ENCODE measurements at regions not wholly inside any gene's neighbourhood (a gene's known extent, or its start where the extent isn't known, plus 50 kb on each side); places are given as distances from the start of the nearest gene placed in this dataset.

DNA sequence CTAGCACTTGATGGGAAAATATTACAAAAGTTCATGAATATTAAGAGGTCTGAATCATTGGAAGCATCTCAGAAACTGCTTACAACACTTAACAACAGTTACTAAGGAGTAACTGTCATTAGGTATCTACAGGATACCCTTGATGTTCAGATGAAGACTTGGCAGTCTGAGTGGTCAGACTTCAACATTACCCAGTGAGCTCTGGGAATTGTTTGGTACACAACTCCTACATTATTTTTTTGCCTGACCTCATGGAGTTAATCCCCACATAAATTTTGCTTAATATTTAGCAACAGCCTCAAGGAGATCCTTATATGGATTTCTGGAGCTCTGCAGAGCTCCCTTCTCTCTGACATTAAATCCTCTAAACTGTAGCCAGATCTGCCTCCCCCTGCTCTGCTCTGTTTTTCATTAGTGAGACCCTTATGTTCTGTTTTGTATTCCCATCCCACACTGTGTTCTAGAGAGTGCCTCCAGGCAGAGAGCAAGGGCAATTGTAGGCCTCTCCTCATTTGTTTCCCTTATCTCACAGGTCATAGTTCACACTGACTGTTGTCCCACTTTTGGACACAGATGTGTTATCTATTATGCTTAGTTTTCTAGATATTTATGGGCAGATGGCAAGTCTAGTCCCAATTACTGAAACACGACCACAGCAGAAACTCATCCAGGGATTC, 368.8 kb downstream of the GASK1B start:
- no peak overlapping the region for H2AFZ ChIP-seq (ENCODE audit: low read length, unreplicated experiment)
- no peaks in the 10 kb centered on the region for H3K36me3 ChIP-seq (ENCODE audit: insufficient read depth, low read length)
- H3K27me3 ChIP-seq (ENCODE audit: insufficient read depth, low read length) = no peaks in the 10 kb centered on the region
- H3K27ac ChIP-seq (ENCODE audit: low read depth, low read length) = no peak overlapping the region
- no peaks in the 10 kb centered on the region for H3K4me1 ChIP-seq (ENCODE audit: control insufficient read depth, insufficient read depth, low read length, unreplicated experiment)
- no peak overlapping the region for H3K4me3 ChIP-seq (ENCODE audit: low read depth, low read length)
- H3K79me2 ChIP-seq (ENCODE audit: control insufficient read depth, insufficient read depth, low read length, unreplicated experiment) = no peaks in the 10 kb centered on the region

GRCh38 chr4:157803421-157803820, 369.4 kb downstream of the GASK1B start:
- Histone ChIP-seq H3K27ac (ENCODE audit: low read depth, low read length) (no peak overlapping the region), H3K4me1 (ENCODE audit: control insufficient read depth, insufficient read depth, low read length, unreplicated experiment) (no peaks in the 10 kb centered on the region), H3K36me3 (ENCODE audit: insufficient read depth, low read length) (no peaks in the 10 kb centered on the region), H3K4me3 (ENCODE audit: low read depth, low read length) (no peak overlapping the region), H3K27me3 (ENCODE audit: insufficient read depth, low read length) (no peaks in the 10 kb centered on the region), H2AFZ (ENCODE audit: low read length, unreplicated experiment) (no peak overlapping the region), H3K79me2 (ENCODE audit: control insufficient read depth, insufficient read depth, low read length, unreplicated experiment) (no peaks in the 10 kb centered on the region)

GRCh38 chr4:157795495-157795894, 377.3 kb downstream of the GASK1B start:
- H3K27me3 ChIP-seq (ENCODE audit: insufficient read depth, low read length) = no peaks in the 10 kb centered on the region; the same call in 1 of the 2 replicates
- H3K79me2 ChIP-seq (ENCODE audit: control insufficient read depth, insufficient read depth, low read length, unreplicated experiment) = no peaks in the 10 kb centered on the region
- H2AFZ ChIP-seq (ENCODE audit: low read length, unreplicated experiment) = no peak overlapping the region
- H3K27ac ChIP-seq (ENCODE audit: low read depth, low read length) = no peak overlapping the region
- H3K4me3 ChIP-seq (ENCODE audit: low read depth, low read length) = no peak overlapping the region
- no peaks in the 10 kb centered on the region for H3K36me3 ChIP-seq (ENCODE audit: insufficient read depth, low read length)
- no peaks in the 10 kb centered on the region for H3K4me1 ChIP-seq (ENCODE audit: control insufficient read depth, insufficient read depth, low read length, unreplicated experiment)

DNA sequence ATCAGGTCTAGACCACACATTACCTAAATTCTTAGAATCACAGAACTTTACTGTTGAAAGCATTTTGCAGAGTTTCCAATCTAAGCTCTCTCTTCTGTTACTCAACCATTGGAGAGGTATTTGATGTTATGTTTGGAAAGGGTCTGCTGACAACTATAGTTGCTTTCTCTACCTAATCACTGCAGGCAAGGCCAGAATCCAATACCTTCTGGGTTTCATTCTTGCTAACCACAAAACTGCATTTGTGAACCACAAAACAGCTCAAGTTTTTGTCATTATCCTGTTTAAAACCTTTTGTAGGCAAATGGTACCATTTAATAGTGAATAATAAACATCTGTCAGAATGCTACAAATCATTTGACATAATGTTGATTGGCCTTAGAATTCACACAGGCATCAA, 380.1 kb downstream of the GASK1B start:
- no peaks in the 10 kb centered on the region for H3K79me2 ChIP-seq (ENCODE audit: control insufficient read depth, insufficient read depth, low read length, unreplicated experiment)
- H3K27ac ChIP-seq (ENCODE audit: low read depth, low read length) = no peak overlapping the region
- no peaks in the 10 kb centered on the region for H3K4me1 ChIP-seq (ENCODE audit: control insufficient read depth, insufficient read depth, low read length, unreplicated experiment)
- no peak overlapping the region for H3K4me3 ChIP-seq (ENCODE audit: low read depth, low read length)
- H3K36me3 ChIP-seq (ENCODE audit: insufficient read depth, low read length) = no peaks in the 10 kb centered on the region
- H3K27me3 ChIP-seq (ENCODE audit: insufficient read depth, low read length) = no peaks in the 10 kb centered on the region; the same call in 1 of the 2 replicates
- no peak overlapping the region for H2AFZ ChIP-seq (ENCODE audit: low read length, unreplicated experiment)

DNA sequence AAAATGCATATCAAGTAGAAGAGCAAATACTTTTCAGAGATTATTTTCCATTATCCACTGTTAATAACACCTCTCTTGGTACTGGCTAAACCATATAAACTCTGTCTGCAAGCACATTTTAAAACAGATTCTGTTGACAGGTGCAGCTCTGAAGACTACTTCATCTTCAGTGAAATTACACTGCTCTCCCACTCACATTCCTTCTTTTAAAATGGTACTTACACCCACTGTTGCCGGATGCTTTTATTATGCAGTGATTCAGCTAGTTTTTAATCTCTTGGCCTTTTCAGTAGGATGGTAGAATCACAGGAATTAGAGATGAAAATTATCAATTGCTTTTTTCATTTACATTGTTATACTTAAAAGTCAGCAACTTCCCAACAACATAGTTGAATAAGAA, 381.6 kb downstream of the GASK1B start:
- H3K4me1 ChIP-seq (ENCODE audit: control insufficient read depth, insufficient read depth, low read length, unreplicated experiment) = no peaks in the 10 kb centered on the region
- no peak overlapping the region for H3K4me3 ChIP-seq (ENCODE audit: low read depth, low read length)
- H3K36me3 ChIP-seq (ENCODE audit: insufficient read depth, low read length) = no peaks in the 10 kb centered on the region
- H3K27me3 ChIP-seq (ENCODE audit: insufficient read depth, low read length) = no peaks in the 10 kb centered on the region; the same call in 1 of the 2 replicates
- no peak overlapping the region for H2AFZ ChIP-seq (ENCODE audit: low read length, unreplicated experiment)
- no peak overlapping the region for H3K27ac ChIP-seq (ENCODE audit: low read depth, low read length)
- no peaks in the 10 kb centered on the region for H3K79me2 ChIP-seq (ENCODE audit: control insufficient read depth, insufficient read depth, low read length, unreplicated experiment)

- Histone ChIP-seq H2AFZ (ENCODE audit: low read length, unreplicated experiment) (no peak overlapping the region), H3K4me3 (ENCODE audit: low read depth, low read length) (no peak overlapping the region), H3K27me3 (ENCODE audit: insufficient read depth, low read length) (no peaks in the 10 kb centered on the region), H3K27ac (ENCODE audit: low read depth, low read length) (no peak overlapping the region), H3K36me3 (ENCODE audit: insufficient read depth, low read length) (no peaks in the 10 kb centered on the region), H3K4me1 (ENCODE audit: control insufficient read depth, insufficient read depth, low read length, unreplicated experiment) (no peaks in the 10 kb centered on the region), H3K79me2 (ENCODE audit: control insufficient read depth, insufficient read depth, low read length, unreplicated experiment) (no peaks in the 10 kb centered on the region)
These were observed 385.2 kb downstream of the GASK1B start for GRCh38 chr4:157787618-157788017.

- H3K4me3 ChIP-seq (ENCODE audit: low read depth, low read length) = no peak overlapping the region
- H3K4me1 ChIP-seq (ENCODE audit: control insufficient read depth, insufficient read depth, low read length, unreplicated experiment) = no peaks in the 10 kb centered on the region
- H3K36me3 ChIP-seq (ENCODE audit: insufficient read depth, low read length) = no peaks in the 10 kb centered on the region
- no peak overlapping the region for H3K27ac ChIP-seq (ENCODE audit: low read depth, low read length)
- H2AFZ ChIP-seq (ENCODE audit: low read length, unreplicated experiment) = no peak overlapping the region
- no peaks in the 10 kb centered on the region for H3K79me2 ChIP-seq (ENCODE audit: control insufficient read depth, insufficient read depth, low read length, unreplicated experiment)
- H3K27me3 ChIP-seq (ENCODE audit: insufficient read depth, low read length) = no peaks in the 10 kb centered on the region
These were observed 391.5 kb downstream of the GASK1B start for GRCh38 chr4:157781361-157781760.

GRCh38 chr4:157779081-157779480, 393.7 kb downstream of the GASK1B start:
- no peaks in the 10 kb centered on the region for H3K4me1 ChIP-seq (ENCODE audit: control insufficient read depth, insufficient read depth, low read length, unreplicated experiment)
- no peak overlapping the region for H2AFZ ChIP-seq (ENCODE audit: low read length, unreplicated experiment)
- H3K79me2 ChIP-seq (ENCODE audit: control insufficient read depth, insufficient read depth, low read length, unreplicated experiment) = no peaks in the 10 kb centered on the region
- no peaks in the 10 kb centered on the region for H3K36me3 ChIP-seq (ENCODE audit: insufficient read depth, low read length)
- no peak overlapping the region for H3K27ac ChIP-seq (ENCODE audit: low read depth, low read length)
- no peaks in the 10 kb centered on the region for H3K27me3 ChIP-seq (ENCODE audit: insufficient read depth, low read length)
- no peak overlapping the region for H3K4me3 ChIP-seq (ENCODE audit: low read depth, low read length)

- no peaks in the 10 kb centered on the region for H3K79me2 ChIP-seq (ENCODE audit: control insufficient read depth, insufficient read depth, low read length, unreplicated experiment)
- H3K27me3 ChIP-seq (ENCODE audit: insufficient read depth, low read length) = no peaks in the 10 kb centered on the region
- no peaks in the 10 kb centered on the region for H3K36me3 ChIP-seq (ENCODE audit: insufficient read depth, low read length)
- no peak overlapping the region for H2AFZ ChIP-seq (ENCODE audit: low read length, unreplicated experiment)
- no peak overlapping the region for H3K27ac ChIP-seq (ENCODE audit: low read depth, low read length)
- no peak overlapping the region for H3K4me3 ChIP-seq (ENCODE audit: low read depth, low read length)
- H3K4me1 ChIP-seq (ENCODE audit: control insufficient read depth, insufficient read depth, low read length, unreplicated experiment) = no peaks in the 10 kb centered on the region
These were observed 395.8 kb downstream of the GASK1B start for GRCh38 chr4:157776930-157777528.

DNA sequence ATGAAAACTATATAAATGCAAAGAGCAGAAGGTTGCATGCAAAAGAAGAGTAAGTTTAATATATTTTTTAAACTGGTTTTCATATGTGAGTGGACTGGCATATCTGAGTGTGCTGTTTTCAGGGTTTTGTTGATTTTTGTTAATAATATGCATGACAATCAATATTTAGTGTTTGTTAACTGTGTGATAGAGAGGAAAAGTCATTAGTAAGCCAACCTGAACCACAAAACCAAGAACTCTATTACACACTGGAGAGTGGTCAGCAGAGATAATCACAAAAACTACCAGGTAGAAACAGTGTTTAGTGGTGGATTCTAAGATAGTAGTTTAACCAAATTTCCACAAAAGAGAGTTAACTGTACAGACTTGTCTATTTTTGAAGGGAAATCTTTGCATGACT, 396.9 kb downstream of the GASK1B start:
- no peak overlapping the region for H2AFZ ChIP-seq (ENCODE audit: low read length, unreplicated experiment)
- H3K27me3 ChIP-seq (ENCODE audit: insufficient read depth, low read length) = no peaks in the 10 kb centered on the region
- H3K79me2 ChIP-seq (ENCODE audit: control insufficient read depth, insufficient read depth, low read length, unreplicated experiment) = no peaks in the 10 kb centered on the region
- no peak overlapping the region for H3K27ac ChIP-seq (ENCODE audit: low read depth, low read length)
- no peaks in the 10 kb centered on the region for H3K36me3 ChIP-seq (ENCODE audit: insufficient read depth, low read length)
- H3K4me3 ChIP-seq (ENCODE audit: low read depth, low read length) = no peak overlapping the region
- H3K4me1 ChIP-seq (ENCODE audit: control insufficient read depth, insufficient read depth, low read length, unreplicated experiment) = no peaks in the 10 kb centered on the region

GRCh38 chr4:157772907-157773306, 399.9 kb downstream of the GASK1B start:
- H3K36me3 ChIP-seq (ENCODE audit: insufficient read depth, low read length) = no peaks in the 10 kb centered on the region
- no peaks in the 10 kb centered on the region for H3K79me2 ChIP-seq (ENCODE audit: control insufficient read depth, insufficient read depth, low read length, unreplicated experiment)
- H3K27me3 ChIP-seq (ENCODE audit: insufficient read depth, low read length) = no peaks in the 10 kb centered on the region
- H3K4me3 ChIP-seq (ENCODE audit: low read depth, low read length) = no peak overlapping the region
- no peaks in the 10 kb centered on the region for H3K4me1 ChIP-seq (ENCODE audit: control insufficient read depth, insufficient read depth, low read length, unreplicated experiment)
- H3K27ac ChIP-seq (ENCODE audit: low read depth, low read length) = no peak overlapping the region
- H2AFZ ChIP-seq (ENCODE audit: low read length, unreplicated experiment) = no peak overlapping the region

All from ACC112 (cell line).